Rectal smooth muscle tissue (tissue), 1 donor: ENCODE measurements at regions not wholly inside any gene's neighbourhood (a gene's known extent, or its start where the extent isn't known, plus 50 kb on each side); places are given as distances from the start of the nearest gene placed in this dataset.

Experiments used
- H3K27ac ChIP-seq: one replicate; pipeline ENCODE4 v1.7.0; 2013; ENCODE audit warnings: low read depth, low read length, inconsistent platforms
- H3K27me3 ChIP-seq: one replicate; pipeline ENCODE4 v1.7.0; 2013; ENCODE audit warnings: low read length; ENCODE audit not compliant: control insufficient read depth, insufficient read depth
- H3K36me3 ChIP-seq: one replicate; pipeline ENCODE4 v1.7.0; 2013; ENCODE audit warnings: low read length; ENCODE audit not compliant: control insufficient read depth, insufficient read depth
- H3K4me1 ChIP-seq: one replicate; pipeline ENCODE4 v1.7.0; 2013; ENCODE audit warnings: low read length; ENCODE audit not compliant: control insufficient read depth, insufficient read depth
- H3K4me3 ChIP-seq: one replicate; pipeline ENCODE4 v1.7.0; 2013; ENCODE audit warnings: low read length
- H3K9ac ChIP-seq: one replicate; pipeline ENCODE4 v1.7.0; 2013; ENCODE audit warnings: low read length

- no peaks in the 10 kb centered on the region for H3K27me3 ChIP-seq
- H3K4me1 ChIP-seq: peaks cover 5% of the 10 kb centered on the region
- H3K9ac ChIP-seq: no peak overlapping the region
- no peak overlapping the region for H3K4me3 ChIP-seq
- H3K36me3 ChIP-seq: no peaks in the 10 kb centered on the region
- no peak overlapping the region for H3K27ac ChIP-seq
These were observed 268.1 kb upstream of the CXCR4 start for GRCh38 chr2:136386046-136386445.

GRCh38 chr2:136384531-136385303, 266.8 kb upstream of the CXCR4 start:
- H3K36me3 ChIP-seq: no peaks in the 10 kb centered on the region
- no peak overlapping the region for H3K9ac ChIP-seq
- H3K4me1 ChIP-seq: peaks cover 5% of the 10 kb centered on the region
- H3K4me3 ChIP-seq: no peak overlapping the region
- H3K27me3 ChIP-seq: no peaks in the 10 kb centered on the region
- no peak overlapping the region for H3K27ac ChIP-seq

- no peak overlapping the region for H3K27ac ChIP-seq
- no peak overlapping the region for H3K9ac ChIP-seq
- H3K36me3 ChIP-seq: no peaks in the 10 kb centered on the region
- no peak overlapping the region for H3K4me3 ChIP-seq
- H3K27me3 ChIP-seq: no peaks in the 10 kb centered on the region
- peaks cover 5% of the 10 kb centered on the region for H3K4me1 ChIP-seq
These were observed 265.2 kb upstream of the CXCR4 start for GRCh38 chr2:136383167-136383566.

GRCh38 chr2:136381722-136382633, 264.0 kb upstream of the CXCR4 start:
- Histone ChIP-seq H3K4me1 (peaks cover 5% of the 10 kb centered on the region), H3K27me3 (no peaks in the 10 kb centered on the region), H3K36me3 (no peaks in the 10 kb centered on the region), H3K27ac (no peak overlapping the region), H3K4me3 (no peak overlapping the region), H3K9ac (no peak overlapping the region)

GRCh38 chr2:136381245-136381644, 263.3 kb upstream of the CXCR4 start:
- Histone ChIP-seq H3K27ac (no peak overlapping the region), H3K9ac (no peak overlapping the region), H3K4me3 (no peak overlapping the region), H3K36me3 (no peaks in the 10 kb centered on the region), H3K4me1 (peaks cover 5% of the 10 kb centered on the region), H3K27me3 (no peaks in the 10 kb centered on the region)

- no peak overlapping the region for H3K9ac ChIP-seq
- H3K4me1 ChIP-seq: no peaks in the 10 kb centered on the region
- no peak overlapping the region for H3K4me3 ChIP-seq
- no peaks in the 10 kb centered on the region for H3K27me3 ChIP-seq
- no peaks in the 10 kb centered on the region for H3K36me3 ChIP-seq
- no peak overlapping the region for H3K27ac ChIP-seq
These were observed 261.0 kb upstream of the CXCR4 start for GRCh38 chr2:136378712-136379595.

- no peaks in the 10 kb centered on the region for H3K36me3 ChIP-seq
- no peaks in the 10 kb centered on the region for H3K27me3 ChIP-seq
- no peaks in the 10 kb centered on the region for H3K4me1 ChIP-seq
- no peak overlapping the region for H3K9ac ChIP-seq
- H3K4me3 ChIP-seq: no peak overlapping the region
- H3K27ac ChIP-seq: no peak overlapping the region
These were observed 259.8 kb upstream of the CXCR4 start for GRCh38 chr2:136377423-136378382.

GRCh38 chr2:136376798-136377211, 258.9 kb upstream of the CXCR4 start:
- Histone ChIP-seq H3K9ac (no peak overlapping the region), H3K27me3 (no peaks in the 10 kb centered on the region), H3K4me1 (no peaks in the 10 kb centered on the region), H3K27ac (no peak overlapping the region), H3K4me3 (no peak overlapping the region), H3K36me3 (no peaks in the 10 kb centered on the region)

GRCh38 chr2:136376211-136376610, 258.3 kb upstream of the CXCR4 start:
- no peaks in the 10 kb centered on the region for H3K36me3 ChIP-seq
- no peaks in the 10 kb centered on the region for H3K27me3 ChIP-seq
- no peak overlapping the region for H3K4me3 ChIP-seq
- H3K4me1 ChIP-seq: no peaks in the 10 kb centered on the region
- no peak overlapping the region for H3K9ac ChIP-seq
- H3K27ac ChIP-seq: no peak overlapping the region

GRCh38 chr2:136375017-136375901, 257.3 kb upstream of the CXCR4 start:
- H3K36me3 ChIP-seq: no peaks in the 10 kb centered on the region
- H3K27me3 ChIP-seq: no peaks in the 10 kb centered on the region
- no peak overlapping the region for H3K27ac ChIP-seq
- no peak overlapping the region for H3K9ac ChIP-seq
- H3K4me3 ChIP-seq: no peak overlapping the region
- H3K4me1 ChIP-seq: no peaks in the 10 kb centered on the region

- Histone ChIP-seq H3K36me3 (no peaks in the 10 kb centered on the region), H3K4me1 (no peaks in the 10 kb centered on the region), H3K27ac (no peak overlapping the region), H3K4me3 (no peak overlapping the region), H3K27me3 (no peaks in the 10 kb centered on the region), H3K9ac (no peak overlapping the region)
These were observed 255.9 kb upstream of the CXCR4 start for GRCh38 chr2:136373841-136374240.
